ENCODE measurements at regions not wholly inside any gene's neighbourhood (a gene's known extent, or its start where the extent isn't known, plus 50 kb on each side); places are given as distances from the start of the nearest gene placed in this dataset.

DNA sequence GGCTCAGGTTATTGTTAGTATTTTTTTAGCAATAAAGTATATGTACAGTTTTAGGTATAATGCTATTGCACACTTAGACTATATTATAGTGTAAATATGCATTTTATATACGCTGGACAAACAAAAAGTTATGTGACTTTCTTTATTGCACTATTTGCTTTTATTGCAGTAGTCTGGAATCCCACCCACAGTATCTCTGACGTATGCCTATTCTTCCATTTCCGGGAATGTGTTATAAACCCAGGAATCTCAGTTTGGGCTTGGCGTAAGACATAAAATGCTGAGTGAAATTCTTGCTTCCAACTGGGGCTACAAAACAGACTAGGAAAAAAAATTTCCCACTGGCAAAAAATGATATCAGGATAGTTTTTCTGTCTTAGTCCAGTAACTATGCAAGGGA is 119.1 kb downstream of the HTR1A start:
- no peak overlapping the region for H2AFZ ChIP-seq (ENCODE audit: control insufficient read depth, low read depth, low read length)

More for the DNA sequence above, 119.1 kb downstream of the HTR1A start:
- Histone ChIP-seq H3K4me2 (ENCODE audit: control insufficient read depth, insufficient read depth) (no peak overlapping the region), H3K9ac (ENCODE audit: control insufficient read depth, insufficient read depth, low read length) (no peak overlapping the region), H3K27me3 (replicated peaks in 1 of 2; ENCODE audit: control insufficient read depth in 2 of 2, insufficient read depth in 2 of 2, low read length in 1 of 2) (no peaks in the 10 kb centered on the region), H3K79me2 (ENCODE audit: control insufficient read depth, insufficient read depth, low read length) (no peaks in the 10 kb centered on the region), H4K20me1 (ENCODE audit: control insufficient read depth, insufficient read depth) (no peaks in the 10 kb centered on the region), H3K4me1 (ENCODE audit: control insufficient read depth, insufficient read depth, low read length) (no peaks in the 10 kb centered on the region), H3K27ac (ENCODE audit: control insufficient read depth, insufficient read depth) (no peak overlapping the region), H3K9me3 (replicated peaks; ENCODE audit: control insufficient read depth, insufficient read depth, low read length) (no peaks in the 10 kb centered on the region), H3K4me3 (no peak overlapping the region), H3K36me3 (ENCODE audit: control insufficient read depth in 2 of 2, insufficient read depth in 2 of 2, low read length in 1 of 2) (no peaks in the 10 kb centered on the region)
- no TSS peak for BruUV-seq (replicated peaks)
- ChIA-PET RAD21 (ENCODE audit: unreplicated experiment) (no interaction called here), POLR2A (no interaction called here), CTCF (no interaction called here), SMC1A (ENCODE audit: uncharacterized antibody, unreplicated experiment) (no interaction called here)
- FAIRE-seq, result no peak
- intact Hi-C loops (cut with micrococcal nuclease; ENCODE audit: unreplicated experiment), result no loop called here
- no peak for DNase-seq (ENCODE audit: low read depth, low spot score)
- ATAC-seq, result no peak
- 45% methylated on average over 4 of the region's 4 CpGs for WGBS (ENCODE audit: insufficient coverage, insufficient replicate concordance, low lambda C conversion rate, missing lambda C conversion rate)
- no peak for TF ChIP-seq ZBTB11 (CRISPR knock-in tag; IDR thresholded peaks at IDR 0.05)
- TF ChIP-seq, protein P1, sequence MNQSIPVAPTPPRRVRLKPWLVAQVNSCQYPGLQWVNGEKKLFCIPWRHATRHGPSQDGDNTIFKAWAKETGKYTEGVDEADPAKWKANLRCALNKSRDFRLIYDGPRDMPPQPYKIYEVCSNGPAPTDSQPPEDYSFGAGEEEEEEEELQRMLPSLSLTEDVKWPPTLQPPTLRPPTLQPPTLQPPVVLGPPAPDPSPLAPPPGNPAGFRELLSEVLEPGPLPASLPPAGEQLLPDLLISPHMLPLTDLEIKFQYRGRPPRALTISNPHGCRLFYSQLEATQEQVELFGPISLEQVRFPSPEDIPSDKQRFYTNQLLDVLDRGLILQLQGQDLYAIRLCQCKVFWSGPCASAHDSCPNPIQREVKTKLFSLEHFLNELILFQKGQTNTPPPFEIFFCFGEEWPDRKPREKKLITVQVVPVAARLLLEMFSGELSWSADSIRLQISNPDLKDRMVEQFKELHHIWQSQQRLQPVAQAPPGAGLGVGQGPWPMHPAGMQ (IDR thresholded peaks at IDR 0.05; ENCODE audit: borderline replicate concordance), result no peak
- no peak for TF ChIP-seq SUZ12 (IDR thresholded peaks at IDR 0.05; ENCODE audit: unreplicated experiment)
- in situ Hi-C loops (cut with MboI), result no loop called here

Data from GM12878 (cell line).